Epithelial cell of esophagus (primary cell): ENCODE measurements at regions not wholly inside any gene's neighbourhood (a gene's known extent, or its start where the extent isn't known, plus 50 kb on each side); places are given as distances from the start of the nearest gene placed in this dataset.

Source experiments
- DNase-seq: peaks from one replicate; pipeline ENCODE4 v3.0.0; 2010; ENCODE audit warnings: low read depth
- H3K4me3 ChIP-seq: 2 replicates; pipeline ENCODE4 v1.5.1; 2011; ENCODE audit warnings: mild to moderate bottlenecking, low read length, control low read depth
- TF ChIP-seq, protein P1 (sequence below): IDR thresholded peaks from 2 replicates; pipeline ENCODE4 v1.5.1; 2011; ENCODE audit warnings: low read depth, mild to moderate bottlenecking, low read length, control low read depth, inconsistent platforms; ENCODE audit not compliant: insufficient read depth; ENCODE audit errors: missing control alignments

DNA sequence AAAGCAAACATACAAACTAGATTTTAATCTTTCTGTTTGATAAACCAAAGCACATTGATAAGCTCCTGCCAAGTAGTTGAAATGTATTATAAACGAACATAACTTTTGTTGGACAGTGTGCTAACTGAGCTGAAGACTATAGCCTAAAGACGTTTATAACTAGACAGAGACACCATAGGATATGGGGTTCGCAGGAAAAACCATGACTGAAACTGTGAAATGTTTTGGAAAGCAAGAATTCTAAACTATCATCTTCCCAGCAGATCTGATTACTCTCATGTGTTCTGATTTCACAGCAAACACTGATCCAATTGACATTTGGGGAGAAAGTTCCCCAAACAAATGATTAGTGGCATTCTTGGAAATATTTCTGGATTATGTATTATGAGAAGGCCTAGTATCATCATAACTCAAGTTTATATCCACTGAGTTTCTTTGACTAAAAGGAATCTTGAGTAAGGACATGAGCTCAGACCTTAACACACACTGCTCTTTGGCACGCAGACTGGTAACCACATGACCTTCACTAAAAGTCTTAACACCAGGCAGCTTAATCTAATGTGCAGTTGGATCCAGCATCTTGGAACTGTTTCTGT lies 375.2 kb downstream of the ZNF608 start:
- no peak overlapping the region for H3K4me3 ChIP-seq
- TF ChIP-seq, protein P1, sequence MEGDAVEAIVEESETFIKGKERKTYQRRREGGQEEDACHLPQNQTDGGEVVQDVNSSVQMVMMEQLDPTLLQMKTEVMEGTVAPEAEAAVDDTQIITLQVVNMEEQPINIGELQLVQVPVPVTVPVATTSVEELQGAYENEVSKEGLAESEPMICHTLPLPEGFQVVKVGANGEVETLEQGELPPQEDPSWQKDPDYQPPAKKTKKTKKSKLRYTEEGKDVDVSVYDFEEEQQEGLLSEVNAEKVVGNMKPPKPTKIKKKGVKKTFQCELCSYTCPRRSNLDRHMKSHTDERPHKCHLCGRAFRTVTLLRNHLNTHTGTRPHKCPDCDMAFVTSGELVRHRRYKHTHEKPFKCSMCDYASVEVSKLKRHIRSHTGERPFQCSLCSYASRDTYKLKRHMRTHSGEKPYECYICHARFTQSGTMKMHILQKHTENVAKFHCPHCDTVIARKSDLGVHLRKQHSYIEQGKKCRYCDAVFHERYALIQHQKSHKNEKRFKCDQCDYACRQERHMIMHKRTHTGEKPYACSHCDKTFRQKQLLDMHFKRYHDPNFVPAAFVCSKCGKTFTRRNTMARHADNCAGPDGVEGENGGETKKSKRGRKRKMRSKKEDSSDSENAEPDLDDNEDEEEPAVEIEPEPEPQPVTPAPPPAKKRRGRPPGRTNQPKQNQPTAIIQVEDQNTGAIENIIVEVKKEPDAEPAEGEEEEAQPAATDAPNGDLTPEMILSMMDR: no peak
- DNase-seq: no peak

DNA sequence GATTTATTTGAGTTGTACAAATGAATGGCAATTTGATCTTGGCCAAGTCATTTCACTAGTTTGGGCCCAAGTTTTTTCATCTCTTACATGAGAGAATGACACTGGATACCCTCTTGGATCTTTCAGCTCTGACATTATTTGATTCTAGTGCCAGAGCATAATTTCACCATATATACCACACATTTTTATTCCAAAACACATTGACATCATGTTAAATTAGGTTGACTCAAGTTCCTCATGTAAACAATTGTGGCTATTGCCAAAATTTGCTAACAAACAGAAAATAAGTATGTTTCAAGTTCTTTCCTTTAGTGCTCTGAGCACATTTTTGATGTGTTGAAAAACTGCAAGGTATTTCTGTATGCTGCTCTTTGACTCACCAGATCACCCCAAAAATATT lies 375.8 kb downstream of the ZNF608 start:
- TF ChIP-seq, protein P1: no peak
- no peak for DNase-seq
- H3K4me3 ChIP-seq: no peak overlapping the region

DNA sequence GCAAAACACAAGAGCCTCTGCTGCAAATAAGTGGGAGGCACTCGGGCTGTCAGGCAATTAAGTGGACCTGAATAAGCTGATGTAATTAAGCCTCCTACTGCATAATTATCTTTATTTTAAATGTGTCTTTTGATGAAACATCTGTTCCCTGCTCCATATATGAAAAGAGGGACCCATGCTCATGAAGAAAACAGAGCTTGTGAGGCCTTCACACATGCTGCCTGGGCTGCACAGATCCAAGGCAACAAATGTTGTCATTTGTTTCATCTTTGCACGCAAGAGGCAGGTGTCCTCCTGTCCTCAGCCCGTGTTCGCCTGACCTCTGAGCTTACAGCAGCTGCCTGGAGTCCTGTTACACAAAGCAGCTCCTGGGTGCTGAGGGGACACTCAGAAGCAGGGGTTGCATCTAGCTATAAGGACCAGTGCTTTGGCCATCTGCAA lies 381.1 kb downstream of the ZNF608 start:
- no peak for DNase-seq
- TF ChIP-seq, protein P1: no peak
- no peak overlapping the region for H3K4me3 ChIP-seq

DNA sequence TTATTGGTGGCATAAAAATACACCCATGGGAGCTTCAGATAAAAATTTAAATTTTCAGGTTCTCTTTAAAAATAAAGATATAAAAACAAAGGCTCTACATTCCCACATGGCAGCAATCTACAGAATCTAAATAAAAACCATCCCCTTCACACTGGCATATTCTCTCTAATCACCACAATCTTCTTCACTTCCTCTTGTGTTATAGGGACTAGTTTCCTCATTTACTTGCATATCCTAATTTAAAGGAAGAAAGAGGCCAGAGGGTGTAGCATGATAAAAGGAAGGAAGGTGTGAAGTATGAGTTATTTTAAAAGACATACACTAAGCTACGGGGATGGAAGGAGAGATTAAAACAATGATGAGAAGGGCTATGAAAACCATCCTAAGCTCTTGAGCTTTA lies 390.5 kb downstream of the ZNF608 start:
- TF ChIP-seq, protein P1: no peak
- no peak for DNase-seq
- no peak overlapping the region for H3K4me3 ChIP-seq

DNA sequence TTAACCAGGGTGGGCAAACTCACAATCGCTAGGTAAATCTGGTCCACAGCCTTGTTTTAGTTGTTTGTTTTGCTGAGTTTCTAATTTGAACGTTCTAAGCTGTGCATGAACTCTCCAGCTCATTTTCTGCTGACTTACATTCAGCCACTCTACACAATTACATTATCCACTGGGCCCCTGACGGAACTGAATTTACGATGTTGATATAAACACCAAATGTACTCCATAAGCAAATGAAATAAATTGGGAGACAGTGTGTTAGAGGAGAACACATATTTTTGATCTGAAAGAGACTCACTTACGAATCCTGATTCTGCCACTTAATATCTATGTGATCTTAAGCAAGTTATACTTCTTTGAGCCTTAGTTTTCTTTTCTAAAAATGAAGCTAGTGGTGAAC lies 393.4 kb downstream of the ZNF608 start:
- TF ChIP-seq, protein P1: no peak
- no peak for DNase-seq
- H3K4me3 ChIP-seq: no peak overlapping the region

DNA sequence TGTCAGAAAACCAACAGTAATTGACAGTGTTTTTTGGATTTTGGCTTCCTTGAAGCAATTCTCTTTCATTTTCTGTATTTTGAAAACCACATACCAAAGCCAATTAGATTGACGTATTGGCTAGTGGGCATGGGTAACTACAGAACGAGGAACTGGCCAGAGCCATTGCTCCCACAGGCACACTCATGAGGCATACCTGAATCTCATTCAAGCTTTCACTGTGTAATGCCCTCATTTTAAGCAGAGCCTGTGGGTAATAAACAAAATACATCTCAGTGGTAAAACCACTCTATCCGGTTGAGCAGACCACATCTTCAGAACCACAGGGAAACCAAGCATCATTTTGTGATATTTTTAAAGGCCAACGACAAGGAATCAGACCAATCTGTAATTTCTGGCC lies 394.1 kb downstream of the ZNF608 start:
- TF ChIP-seq, protein P1: no peak
- no peak for DNase-seq

DNA sequence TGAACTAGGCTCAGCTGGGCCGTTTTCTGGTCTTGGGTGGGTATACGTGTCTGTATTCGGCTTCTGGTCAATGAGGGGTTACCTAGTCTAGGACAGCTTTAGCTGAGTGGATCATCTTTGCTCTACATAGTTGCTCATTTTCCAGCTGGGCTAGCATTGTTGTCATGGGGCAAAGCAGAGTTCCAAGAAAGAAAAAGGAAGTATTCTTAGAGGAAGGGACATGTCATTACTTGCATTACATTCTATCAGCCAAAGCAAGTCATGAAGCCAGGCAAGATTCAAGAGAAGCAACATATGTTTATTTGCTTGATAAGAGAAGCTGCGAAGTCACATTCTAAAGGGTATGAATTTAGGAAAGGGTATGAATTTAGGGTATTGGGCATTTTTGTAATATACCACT lies 396.5 kb downstream of the ZNF608 start:
- no peak overlapping the region for H3K4me3 ChIP-seq
- TF ChIP-seq, protein P1: no peak
- DNase-seq: peak; percentile 73

More for the DNA sequence above, 394.1 kb downstream of the ZNF608 start:
- no peak overlapping the region for H3K4me3 ChIP-seq
